Caki2 (cell line): ENCODE measurements at regions not wholly inside any gene's neighbourhood (a gene's known extent, or its start where the extent isn't known, plus 50 kb on each side); places are given as distances from the start of the nearest gene placed in this dataset.
"Not testable (repeated sequence)": the region's sequence is repeated elsewhere in the genome, so short reads cannot be mapped to it uniquely, and the experiment has no call there.

ENCODE experiments used
- DNase-seq: peaks from one replicate; pipeline ENCODE4 v3.0.0-alpha.2; 2015; ENCODE audit warnings: low read depth
- in situ Hi-C: cut with HindIII; loops from 2 replicates; pipeline ENCODE4 v1.10.0; 2016; ENCODE audit warnings: low sequenced_read_pairs, low pct_unique_long_range_greater_than_20kb, mixed read lengths

DNA sequence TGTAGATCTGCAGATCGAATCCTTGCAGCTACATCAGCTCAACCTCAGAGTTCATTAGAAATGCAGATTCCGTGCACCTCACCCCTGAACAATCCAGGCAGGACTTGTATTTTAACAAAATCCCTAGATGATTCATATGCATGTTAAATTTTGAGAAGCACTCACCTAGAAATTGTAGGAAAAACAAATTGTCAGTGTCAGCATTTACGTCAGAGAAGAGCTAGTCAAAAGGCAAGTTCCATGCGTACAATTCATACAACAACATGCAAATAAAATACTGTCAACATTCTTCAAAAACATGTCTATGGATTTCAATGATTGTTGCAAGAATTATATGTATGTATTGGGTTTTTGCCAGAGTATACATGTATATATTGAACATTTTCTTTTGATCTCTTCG lies 504.5 kb downstream of the NLGN4X start:
- in situ Hi-C loops, result no loop called here
- DNase-seq, result no peak

DNA sequence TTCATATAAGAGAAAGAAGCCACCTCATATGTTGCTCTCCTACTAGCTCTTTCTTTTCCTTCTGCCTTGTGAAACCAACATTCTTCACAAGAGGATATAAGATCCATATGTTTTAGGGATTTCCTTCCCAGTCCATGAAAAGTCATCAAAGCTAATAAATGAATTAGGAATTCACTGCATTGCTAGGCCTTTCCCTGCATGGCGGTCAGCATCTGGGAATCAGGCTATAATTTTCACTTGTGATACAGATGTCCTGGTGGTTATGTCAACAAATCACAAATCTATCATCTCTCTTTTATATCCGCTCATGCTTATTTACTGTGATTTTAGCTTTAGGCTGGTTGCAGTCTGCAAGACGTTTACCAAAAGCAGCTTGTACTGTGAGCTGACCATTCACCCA lies 510.0 kb downstream of the NLGN4X start:
- in situ Hi-C loops, result no loop called here
- no peak for DNase-seq

DNA sequence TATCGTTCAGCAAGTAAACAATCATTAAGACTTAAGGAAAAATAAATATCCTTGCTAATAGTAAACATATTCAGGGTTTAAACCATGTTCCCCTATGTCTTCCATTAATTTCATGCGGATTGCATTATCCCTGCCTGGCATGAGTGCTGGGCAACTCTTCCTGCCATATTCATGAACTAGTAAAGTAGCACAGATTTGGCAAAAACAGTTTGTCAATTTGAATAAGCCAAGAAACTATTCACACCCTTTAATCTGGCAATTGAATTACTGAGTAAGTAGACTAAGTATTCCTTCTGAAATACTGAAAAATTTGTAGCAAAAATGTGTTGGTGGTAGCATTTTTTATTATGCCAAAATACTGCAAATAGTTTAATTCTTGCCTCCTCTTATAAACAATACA lies 512.0 kb downstream of the NLGN4X start:
- no peak for DNase-seq
- in situ Hi-C loops, result no loop called here

GRCh38 chrX:5708251-5708650 lies 520.4 kb downstream of the NLGN4X start:
- DNase-seq, result no peak
- in situ Hi-C loops, result no loop called here

- in situ Hi-C loops, result no loop called here
These were observed 525.8 kb downstream of the NLGN4X start for GRCh38 chrX:5702890-5703289.

DNA sequence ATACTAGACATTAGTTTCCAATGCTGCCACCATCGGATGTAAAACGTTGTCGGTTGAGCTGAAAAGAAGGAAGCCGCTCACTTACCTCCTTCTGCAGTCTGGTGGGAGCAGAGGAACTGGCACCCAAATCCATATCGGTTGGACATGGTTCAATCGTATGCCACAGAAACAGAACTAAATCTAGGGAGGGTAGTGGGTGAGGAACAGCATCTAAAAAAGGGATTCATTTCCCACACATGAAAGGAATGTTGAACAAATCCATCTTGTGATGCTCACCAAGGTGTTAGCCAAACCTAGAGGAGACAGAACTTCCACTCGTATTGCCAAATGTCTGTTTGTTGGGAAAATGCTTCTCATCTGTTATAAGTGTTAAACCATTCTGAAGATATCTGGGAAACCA lies 532.7 kb downstream of the NLGN4X start:
- DNase-seq, result no peak
- in situ Hi-C loops, result no loop called here

More at GRCh38 chrX:5702890-5703289, 525.8 kb downstream of the NLGN4X start:
- no peak for DNase-seq

- in situ Hi-C loops, result no loop called here
- no peak for DNase-seq
These were observed 544.7 kb downstream of the NLGN4X start for GRCh38 chrX:5683996-5684395.

- DNase-seq, result peak; percentile 0
- in situ Hi-C loops, result no loop called here
These were observed 547.5 kb downstream of the NLGN4X start for GRCh38 chrX:5681159-5681558.

DNA sequence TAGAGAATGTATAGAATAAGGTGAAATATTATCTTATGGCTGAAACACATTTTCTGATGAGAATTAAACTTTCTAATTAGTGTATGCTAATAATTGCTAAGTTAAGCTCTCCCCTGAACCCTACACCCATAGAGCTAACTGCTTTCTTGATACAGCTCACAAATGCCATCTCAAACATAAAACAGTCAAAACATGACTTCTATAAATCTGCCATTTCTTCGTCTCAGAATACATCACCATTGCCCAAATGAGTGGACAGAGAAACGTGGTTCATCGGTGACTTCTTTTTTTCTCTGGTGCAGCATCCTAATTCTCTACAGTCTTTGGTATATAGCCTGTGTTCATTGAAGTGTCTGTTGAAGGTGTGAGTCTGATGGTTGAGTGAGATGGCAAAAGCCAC lies 554.6 kb downstream of the NLGN4X start:
- DNase-seq, result no peak
- in situ Hi-C loops, result no loop called here

DNA sequence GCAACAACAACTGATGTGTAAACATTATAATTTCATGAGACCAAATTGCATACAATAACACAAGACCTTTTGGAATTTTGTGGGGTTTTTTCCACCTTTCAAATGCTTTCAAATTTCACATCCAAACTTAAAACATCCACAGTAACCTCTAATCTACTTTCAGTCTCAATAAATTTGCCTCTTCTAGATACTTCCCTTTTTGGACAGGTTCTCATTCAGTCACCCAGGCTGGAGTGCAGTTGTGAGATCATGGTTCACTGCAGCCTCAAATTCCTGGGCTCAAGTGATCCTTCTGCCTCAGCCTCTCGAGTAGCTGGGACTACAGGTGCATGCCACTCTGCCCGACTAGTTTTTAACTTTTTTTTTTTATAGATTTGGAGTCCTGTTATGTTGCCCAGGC lies 556.6 kb downstream of the NLGN4X start:
- in situ Hi-C loops, result no loop called here
- no peak for DNase-seq

- in situ Hi-C loops, result not testable (repeated sequence)
These were observed 562.0 kb downstream of the NLGN4X start for GRCh38 chrX:5666689-5667088.

DNA sequence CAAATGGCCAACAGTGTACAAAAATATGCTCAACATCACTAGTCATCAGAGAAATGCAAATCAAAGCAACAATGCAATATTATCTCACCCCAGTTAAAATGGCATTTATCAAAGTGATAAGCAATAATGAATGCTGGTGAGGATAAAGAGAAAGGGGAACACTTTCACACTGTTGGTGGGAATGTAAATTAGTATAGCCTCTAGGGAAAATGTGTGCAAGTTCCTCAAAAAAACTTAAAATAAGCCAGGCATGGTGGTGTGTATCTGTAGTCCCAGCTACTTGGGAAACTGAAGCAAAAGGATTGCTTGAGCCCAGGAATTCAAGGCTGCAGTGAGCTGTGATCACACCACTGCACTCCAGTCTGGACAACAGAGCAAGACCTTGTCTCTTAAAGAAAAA lies 572.1 kb downstream of the NLGN4X start:
- no peak for DNase-seq
- in situ Hi-C loops, result no loop called here

More at GRCh38 chrX:5666689-5667088, 562.0 kb downstream of the NLGN4X start:
- not testable (repeated sequence) for DNase-seq

DNA sequence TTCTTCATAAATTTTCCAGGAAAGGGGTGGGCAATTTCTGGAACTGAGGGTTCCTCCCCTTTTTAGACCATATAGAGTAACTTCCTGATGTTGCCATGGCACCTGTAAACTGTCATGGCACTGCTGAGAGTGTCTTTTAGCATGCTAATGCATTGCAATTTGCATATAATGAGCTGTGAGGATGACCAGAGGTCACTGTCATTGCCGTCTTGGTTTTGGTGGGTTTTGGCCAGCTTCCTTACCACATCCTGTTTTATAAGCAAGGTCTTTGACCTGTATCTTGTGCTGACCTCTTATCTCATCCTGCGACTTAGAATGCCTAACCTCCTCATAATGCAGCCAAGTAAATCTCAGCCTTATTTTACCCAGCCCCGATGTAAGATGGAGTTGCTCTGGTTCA lies 577.8 kb downstream of the NLGN4X start:
- in situ Hi-C loops, result no loop called here
- DNase-seq, result no peak

GRCh38 chrX:5648941-5649568 lies 579.6 kb downstream of the NLGN4X start:
- in situ Hi-C loops, result no loop called here

DNA sequence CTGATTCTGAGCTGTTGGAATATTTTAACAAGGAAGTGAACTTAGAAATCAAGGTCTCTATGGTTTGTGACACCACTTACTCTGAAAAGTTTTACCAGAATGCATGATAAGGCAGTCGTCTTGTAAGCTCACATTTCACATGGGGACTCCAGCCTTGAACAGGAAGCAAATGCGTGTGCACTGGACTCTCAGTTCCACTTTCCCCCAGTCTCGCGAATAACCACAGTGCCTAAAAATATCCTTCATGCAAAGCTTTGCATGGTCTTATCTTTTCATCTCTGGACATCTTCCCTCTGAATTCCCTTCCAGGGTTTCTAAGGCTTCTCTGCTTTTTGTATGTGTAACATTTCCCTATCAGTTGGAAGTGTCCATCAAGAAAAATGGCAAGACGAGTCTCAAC lies 581.8 kb downstream of the NLGN4X start:
- in situ Hi-C loops, result no loop called here
- no peak for DNase-seq

More at GRCh38 chrX:5648941-5649568, 579.6 kb downstream of the NLGN4X start:
- no peak for DNase-seq

GRCh38 chrX:5644776-5645175 lies 583.9 kb downstream of the NLGN4X start:
- in situ Hi-C loops, result no loop called here

GRCh38 chrX:5640071-5640470 lies 588.6 kb downstream of the NLGN4X start:
- no peak for DNase-seq
- in situ Hi-C loops, result no loop called here

More at GRCh38 chrX:5644776-5645175, 583.9 kb downstream of the NLGN4X start:
- no peak for DNase-seq

DNA sequence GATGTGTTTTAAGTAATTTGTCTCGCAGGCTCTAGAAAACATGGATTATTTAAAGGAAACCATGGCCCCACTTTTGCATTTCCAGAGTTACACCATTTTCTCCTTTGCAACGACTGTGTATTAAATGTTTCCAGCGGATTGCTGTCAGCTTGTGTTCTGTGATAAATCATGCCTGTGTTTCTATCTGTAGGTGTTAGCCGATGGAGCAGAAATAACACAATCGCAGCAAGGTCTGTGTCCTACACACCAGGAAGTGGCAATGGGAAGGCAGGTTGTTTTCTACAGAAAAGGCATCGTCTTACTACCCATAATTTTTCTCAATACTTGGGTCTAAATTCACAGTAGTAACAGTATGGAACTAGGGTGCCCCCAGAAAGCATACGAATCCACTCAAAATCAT lies 590.1 kb downstream of the NLGN4X start:
- in situ Hi-C loops, result no loop called here
- no peak for DNase-seq

GRCh38 chrX:5632887-5633286 lies 595.8 kb downstream of the NLGN4X start:
- DNase-seq, result no peak
- in situ Hi-C loops, result no loop called here

DNA sequence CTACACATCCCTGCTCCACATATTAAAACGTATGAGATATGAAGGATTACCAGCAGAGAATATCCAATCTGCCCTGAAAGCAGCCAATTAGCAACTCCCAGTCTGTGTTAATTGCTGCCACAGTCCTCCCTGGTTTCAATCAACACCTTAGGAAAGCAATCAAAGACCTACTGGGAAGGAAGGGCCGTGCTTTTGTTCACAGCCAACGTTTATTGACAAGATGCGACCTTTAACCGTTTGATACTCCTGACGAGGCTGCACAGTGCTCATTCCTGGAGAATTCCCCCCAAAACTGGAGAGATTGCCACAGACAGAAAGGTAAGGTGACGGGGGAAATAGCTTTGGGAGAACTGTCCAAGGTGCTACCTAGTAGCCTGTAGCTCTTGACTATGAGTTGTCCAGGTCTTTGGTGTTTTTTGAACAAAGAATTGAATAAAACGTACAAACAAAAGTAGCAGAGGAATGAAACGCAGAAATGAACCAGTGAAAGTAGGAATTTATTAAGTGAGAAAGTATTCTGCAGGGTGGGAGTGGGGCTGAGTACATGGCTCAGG lies 596.5 kb downstream of the NLGN4X start:
- DNase-seq, result no peak
- in situ Hi-C loops, result no loop called here
